ENCODE measurements at regions not wholly inside any gene's neighbourhood (a gene's known extent, or its start where the extent isn't known, plus 50 kb on each side); places are given as distances from the start of the nearest gene placed in this dataset.

- TF ChIP-seq SIN3A (conservative IDR thresholded peaks at IDR 0.05 in 1 of 2, IDR thresholded peaks at IDR 0.05 in 1 of 2; ENCODE audit: low read depth in 1 of 2, low read length in 2 of 2), result no peak
- TF ChIP-seq BACH1 (IDR thresholded peaks at IDR 0.05; ENCODE audit: low read length), result no peak
- TF ChIP-seq RNF2 (IDR thresholded peaks at IDR 0.05; ENCODE audit: borderline replicate concordance, low read depth, low read length, missing control alignments, poor library complexity, severe bottlenecking), result no peak
- no peak for TF ChIP-seq POU5F1 (IDR thresholded peaks at IDR 0.05; ENCODE audit: low read depth, low read length)
- no peak for TF ChIP-seq SP4 (IDR thresholded peaks at IDR 0.05; ENCODE audit: low read length)
Measured at GRCh38 chr7:54392935-54393334, 149.2 kb upstream of the VSTM2A start (continued).

All from H1 (cell line).